ENCODE measurements at regions not wholly inside any gene's neighbourhood (a gene's known extent, or its start where the extent isn't known, plus 50 kb on each side); places are given as distances from the start of the nearest gene placed in this dataset.

GRCh38 chrX:110419512-110419911 is 60.9 kb downstream of the RTL9 start:
- Histone ChIP-seq H3K9ac (ENCODE audit: low read length) (no peak overlapping the region), H3K27ac (ENCODE audit: low read depth, low read length) (no peak overlapping the region), H3K9me3 (ENCODE audit: control insufficient read depth, insufficient read depth, low read depth, low read length) (no peaks in the 10 kb centered on the region), H3K4me3 (ENCODE audit: low read depth, low read length) (no peak overlapping the region), H3K36me3 (ENCODE audit: control insufficient read depth, insufficient read depth, low read length) (no peaks in the 10 kb centered on the region), H3K27me3 (ENCODE audit: control insufficient read depth, insufficient read depth, low read length) (peaks cover 55% of the 10 kb centered on the region), H3K4me1 (ENCODE audit: control insufficient read depth, insufficient read depth, low read length) (peaks cover 10% of the 10 kb centered on the region)

GRCh38 chrX:110420771-110421499 is 62.3 kb downstream of the RTL9 start:
- no peak overlapping the region for H3K4me3 ChIP-seq (ENCODE audit: low read depth, low read length)
- H3K27me3 ChIP-seq (ENCODE audit: control insufficient read depth, insufficient read depth, low read length): peaks cover 67% of the 10 kb centered on the region
- no peaks in the 10 kb centered on the region for H3K9me3 ChIP-seq (ENCODE audit: control insufficient read depth, insufficient read depth, low read depth, low read length)
- H3K4me1 ChIP-seq (ENCODE audit: control insufficient read depth, insufficient read depth, low read length): peaks cover 18% of the 10 kb centered on the region
- H3K36me3 ChIP-seq (ENCODE audit: control insufficient read depth, insufficient read depth, low read length): no peaks in the 10 kb centered on the region
- H3K27ac ChIP-seq (ENCODE audit: low read depth, low read length): no peak overlapping the region
- no peak overlapping the region for H3K9ac ChIP-seq (ENCODE audit: low read length)

GRCh38 chrX:110421500-110422455 is 63.1 kb downstream of the RTL9 start:
- H3K4me3 ChIP-seq (ENCODE audit: low read depth, low read length): no peak overlapping the region

DNA sequence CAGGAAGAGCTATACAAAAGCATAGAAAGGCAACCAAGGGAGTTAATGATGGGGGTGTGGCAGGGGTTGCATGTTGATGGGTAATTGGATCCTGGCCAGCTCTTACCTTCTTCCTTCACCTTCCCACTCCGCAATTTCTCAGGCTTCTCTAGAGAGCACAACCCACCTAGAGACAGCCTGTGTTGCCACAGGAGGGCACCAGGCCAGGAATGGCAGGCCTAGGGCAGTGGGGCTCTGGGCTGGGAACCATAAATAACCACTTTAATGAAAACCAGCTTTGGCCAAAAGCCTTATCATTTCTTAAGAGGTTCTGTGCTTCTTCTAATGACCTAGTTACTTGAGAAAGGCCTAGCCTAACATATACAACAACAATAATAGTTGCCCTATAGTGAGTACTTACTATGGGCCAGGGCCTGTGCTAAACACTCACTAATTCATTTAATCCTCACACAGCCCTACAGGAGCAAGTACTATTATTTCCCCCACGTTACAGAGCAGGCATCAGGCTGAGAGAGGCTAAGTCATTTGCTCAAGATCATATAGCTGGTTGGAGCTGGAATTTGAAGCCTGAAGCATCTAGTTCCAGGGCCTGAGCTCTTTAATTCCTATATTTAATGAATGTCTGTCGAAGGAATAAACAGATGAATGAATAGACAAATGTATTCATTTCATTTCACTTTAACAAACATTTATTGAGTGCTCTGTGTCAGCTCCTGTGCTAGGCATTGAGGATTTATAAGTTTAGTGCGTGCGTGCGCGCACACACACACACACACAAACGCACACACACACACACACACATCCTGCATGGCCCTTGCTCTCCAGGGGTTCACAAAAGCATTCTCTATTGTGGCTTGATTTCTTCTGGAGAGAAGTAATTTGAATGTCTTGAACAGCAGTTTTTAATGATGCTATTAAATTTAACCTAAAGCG is 66.8 kb downstream of the RTL9 start:
- Histone ChIP-seq H3K4me3 (ENCODE audit: low read depth, low read length) (no peak overlapping the region), H3K9ac (ENCODE audit: low read length) (no peak overlapping the region), H3K9me3 (ENCODE audit: control insufficient read depth, insufficient read depth, low read depth, low read length) (no peaks in the 10 kb centered on the region), H3K27me3 (ENCODE audit: control insufficient read depth, insufficient read depth, low read length) (peaks cover 98% of the 10 kb centered on the region), H3K4me1 (ENCODE audit: control insufficient read depth, insufficient read depth, low read length) (peaks cover 17% of the 10 kb centered on the region), H3K27ac (ENCODE audit: low read depth, low read length) (no peak overlapping the region), H3K36me3 (ENCODE audit: control insufficient read depth, insufficient read depth, low read length) (no peaks in the 10 kb centered on the region)

More at GRCh38 chrX:110421500-110422455, 63.1 kb downstream of the RTL9 start:
- H3K4me1 ChIP-seq (ENCODE audit: control insufficient read depth, insufficient read depth, low read length): peaks cover 18% of the 10 kb centered on the region
- H3K36me3 ChIP-seq (ENCODE audit: control insufficient read depth, insufficient read depth, low read length): no peaks in the 10 kb centered on the region
- H3K9me3 ChIP-seq (ENCODE audit: control insufficient read depth, insufficient read depth, low read depth, low read length): no peaks in the 10 kb centered on the region
- no peak overlapping the region for H3K27ac ChIP-seq (ENCODE audit: low read depth, low read length)
- peaks cover 75% of the 10 kb centered on the region for H3K27me3 ChIP-seq (ENCODE audit: control insufficient read depth, insufficient read depth, low read length)
- H3K9ac ChIP-seq (ENCODE audit: low read length): no peak overlapping the region

DNA sequence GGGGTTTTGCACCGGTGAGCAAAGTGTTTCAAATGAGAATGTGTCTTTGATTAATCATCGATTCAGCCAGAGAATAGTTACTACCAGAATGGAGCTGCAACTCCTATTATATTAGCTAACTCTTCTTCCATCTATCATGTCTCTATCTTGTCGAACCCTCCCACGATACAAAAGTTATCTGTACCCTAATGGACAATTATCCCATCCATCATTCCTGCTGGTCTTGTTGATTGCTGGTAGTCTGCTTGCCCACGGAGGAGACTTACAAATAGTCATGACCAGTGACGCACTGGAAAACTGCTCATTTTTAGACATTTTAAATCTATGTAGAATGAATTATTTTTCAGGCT is 67.5 kb downstream of the RTL9 start:
- H3K9me3 ChIP-seq (ENCODE audit: control insufficient read depth, insufficient read depth, low read depth, low read length): no peaks in the 10 kb centered on the region
- H3K27me3 ChIP-seq (ENCODE audit: control insufficient read depth, insufficient read depth, low read length): peaks cover 98% of the 10 kb centered on the region
- H3K4me3 ChIP-seq (ENCODE audit: low read depth, low read length): no peak overlapping the region
- no peaks in the 10 kb centered on the region for H3K36me3 ChIP-seq (ENCODE audit: control insufficient read depth, insufficient read depth, low read length)
- H3K27ac ChIP-seq (ENCODE audit: low read depth, low read length): no peak overlapping the region
- no peak overlapping the region for H3K9ac ChIP-seq (ENCODE audit: low read length)
- H3K4me1 ChIP-seq (ENCODE audit: control insufficient read depth, insufficient read depth, low read length): peaks cover 17% of the 10 kb centered on the region

DNA sequence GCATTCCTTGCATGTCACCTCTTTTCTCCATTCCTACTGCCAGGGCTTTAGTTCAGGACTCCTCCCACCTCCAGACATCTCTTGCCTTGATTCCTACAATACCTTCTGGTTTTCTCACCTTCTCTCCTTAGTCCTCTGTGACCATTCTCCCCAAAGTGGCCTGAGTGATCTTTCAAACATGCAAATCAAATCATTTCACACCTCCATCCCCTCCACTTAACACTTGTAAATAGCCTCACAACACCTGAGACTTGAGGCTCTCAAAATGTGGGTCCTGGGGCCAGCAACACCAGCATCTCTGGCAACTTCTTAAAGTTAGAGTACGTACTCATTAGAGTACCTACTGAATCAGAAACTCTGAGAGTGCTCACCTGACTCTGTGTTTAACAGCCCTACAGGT is 68.4 kb downstream of the RTL9 start:
- Histone ChIP-seq H3K9me3 (ENCODE audit: control insufficient read depth, insufficient read depth, low read depth, low read length) (no peaks in the 10 kb centered on the region), H3K4me3 (ENCODE audit: low read depth, low read length) (no peak overlapping the region), H3K27me3 (ENCODE audit: control insufficient read depth, insufficient read depth, low read length) (peaks cover 98% of the 10 kb centered on the region), H3K9ac (ENCODE audit: low read length) (no peak overlapping the region), H3K27ac (ENCODE audit: low read depth, low read length) (no peak overlapping the region), H3K36me3 (ENCODE audit: control insufficient read depth, insufficient read depth, low read length) (no peaks in the 10 kb centered on the region), H3K4me1 (ENCODE audit: control insufficient read depth, insufficient read depth, low read length) (peaks cover 17% of the 10 kb centered on the region)

GRCh38 chrX:110428144-110428543 is 69.5 kb downstream of the RTL9 start:
- no peak overlapping the region for H3K27ac ChIP-seq (ENCODE audit: low read depth, low read length)

DNA sequence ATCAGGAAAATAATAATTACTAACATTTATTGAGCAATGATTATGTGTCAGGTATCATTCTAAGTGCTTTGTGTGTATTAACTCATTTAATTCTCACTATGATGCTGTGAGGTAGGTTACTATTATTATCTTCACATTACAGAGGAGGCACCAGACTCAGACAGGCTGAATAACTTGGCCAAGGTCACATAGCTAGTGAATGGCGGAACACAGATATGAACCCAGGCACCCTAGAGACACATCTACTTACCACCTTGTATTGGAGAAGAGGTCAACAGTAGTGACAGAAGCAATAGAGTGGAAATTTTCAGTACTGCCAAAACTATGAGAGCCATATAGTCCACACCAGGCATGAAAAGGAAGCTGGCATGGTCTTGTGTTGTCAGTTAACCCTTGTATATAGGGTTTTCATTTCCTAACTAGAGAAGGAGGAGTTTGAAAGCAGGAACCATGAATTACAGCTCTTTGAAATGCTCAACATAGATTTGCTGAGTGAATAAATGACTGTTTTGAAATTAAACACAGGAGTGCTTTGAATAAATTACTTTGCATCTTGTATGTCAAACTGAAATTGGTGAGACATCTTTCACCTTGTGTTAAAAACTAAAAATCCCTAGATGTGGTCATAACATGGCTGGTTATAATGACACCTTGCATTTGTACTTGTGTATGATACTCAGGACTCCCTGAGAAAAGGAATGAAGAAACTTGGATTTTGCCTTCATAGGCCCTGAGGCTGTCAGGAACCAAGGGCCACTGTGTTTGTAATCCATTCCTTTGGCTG is 71.8 kb downstream of the RTL9 start:
- no peaks in the 10 kb centered on the region for H3K36me3 ChIP-seq (ENCODE audit: control insufficient read depth, insufficient read depth, low read length)
- H3K4me3 ChIP-seq (ENCODE audit: low read depth, low read length): no peak overlapping the region
- peaks cover 99% of the 10 kb centered on the region for H3K27me3 ChIP-seq (ENCODE audit: control insufficient read depth, insufficient read depth, low read length)
- H3K4me1 ChIP-seq (ENCODE audit: control insufficient read depth, insufficient read depth, low read length): peaks cover 11% of the 10 kb centered on the region
- H3K9ac ChIP-seq (ENCODE audit: low read length): no peak overlapping the region
- H3K27ac ChIP-seq (ENCODE audit: low read depth, low read length): no peak overlapping the region
- no peaks in the 10 kb centered on the region for H3K9me3 ChIP-seq (ENCODE audit: control insufficient read depth, insufficient read depth, low read depth, low read length)

More at GRCh38 chrX:110428144-110428543, 69.5 kb downstream of the RTL9 start:
- Histone ChIP-seq H3K27me3 (ENCODE audit: control insufficient read depth, insufficient read depth, low read length) (peaks cover 99% of the 10 kb centered on the region), H3K36me3 (ENCODE audit: control insufficient read depth, insufficient read depth, low read length) (no peaks in the 10 kb centered on the region), H3K9ac (ENCODE audit: low read length) (no peak overlapping the region), H3K4me3 (ENCODE audit: low read depth, low read length) (no peak overlapping the region), H3K4me1 (ENCODE audit: control insufficient read depth, insufficient read depth, low read length) (peaks cover 17% of the 10 kb centered on the region), H3K9me3 (ENCODE audit: control insufficient read depth, insufficient read depth, low read depth, low read length) (no peaks in the 10 kb centered on the region)

GRCh38 chrX:110432091-110432905 is 73.7 kb downstream of the RTL9 start:
- Histone ChIP-seq H3K4me1 (ENCODE audit: control insufficient read depth, insufficient read depth, low read length) (peaks cover 19% of the 10 kb centered on the region; the same call in 1 of the 2 replicates), H3K9me3 (ENCODE audit: control insufficient read depth, insufficient read depth, low read depth, low read length) (no peaks in the 10 kb centered on the region), H3K27me3 (ENCODE audit: control insufficient read depth, insufficient read depth, low read length) (peaks cover 99% of the 10 kb centered on the region), H3K4me3 (ENCODE audit: low read depth, low read length) (no peak overlapping the region), H3K27ac (ENCODE audit: low read depth, low read length) (no peak overlapping the region), H3K9ac (ENCODE audit: low read length) (no peak overlapping the region), H3K36me3 (ENCODE audit: control insufficient read depth, insufficient read depth, low read length) (no peaks in the 10 kb centered on the region)
